ENCODE measurements at regions not wholly inside any gene's neighbourhood (a gene's known extent, or its start where the extent isn't known, plus 50 kb on each side); places are given as distances from the start of the nearest gene placed in this dataset.

GRCh38 chr1:101088431-101088830 is 62.8 kb upstream of the DPH5 start:
- H3K9me2 ChIP-seq (replicated peaks; ENCODE audit: insufficient read depth, low read length) = no peaks in the 10 kb centered on the region
- H3K27ac ChIP-seq (ENCODE audit: low read length) = no peak overlapping the region
- no peak overlapping the region for H2AFZ ChIP-seq (ENCODE audit: low read length)
- no peaks in the 10 kb centered on the region for H3K27me3 ChIP-seq (ENCODE audit: low read length)
- H3K36me3 ChIP-seq (ENCODE audit: insufficient read depth, low read length) = no peaks in the 10 kb centered on the region
- no peaks in the 10 kb centered on the region for H3K79me2 ChIP-seq (ENCODE audit: low read length)
- peak; percentile 47 for DNase-seq
- H3K4me1 ChIP-seq (ENCODE audit: low read length) = no peaks in the 10 kb centered on the region
- no peak overlapping the region for H3K4me3 ChIP-seq (ENCODE audit: low read length)
- no peak overlapping the region for H3K4me2 ChIP-seq (ENCODE audit: low read depth, low read length, poor library complexity, severe bottlenecking)
- no peak overlapping the region for H3K9ac ChIP-seq (ENCODE audit: low read length)
- no peaks in the 10 kb centered on the region for H4K20me1 ChIP-seq (ENCODE audit: insufficient read depth, low read depth, low read length)
- H3K9me3 ChIP-seq (ENCODE audit: low read length) = no peaks in the 10 kb centered on the region

GRCh38 chr1:101086783-101087182 is 61.2 kb upstream of the DPH5 start:
- no peaks in the 10 kb centered on the region for H3K27me3 ChIP-seq (ENCODE audit: low read length)
- no peak for DNase-seq
- H3K4me3 ChIP-seq (ENCODE audit: low read length) = no peak overlapping the region
- H2AFZ ChIP-seq (ENCODE audit: low read length) = no peak overlapping the region
- no peaks in the 10 kb centered on the region for H4K20me1 ChIP-seq (ENCODE audit: insufficient read depth, low read depth, low read length)
- no peaks in the 10 kb centered on the region for H3K36me3 ChIP-seq (ENCODE audit: insufficient read depth, low read length)
- no peak overlapping the region for H3K9ac ChIP-seq (ENCODE audit: low read length)
- no peaks in the 10 kb centered on the region for H3K79me2 ChIP-seq (ENCODE audit: low read length)
- no peaks in the 10 kb centered on the region for H3K9me2 ChIP-seq (replicated peaks; ENCODE audit: insufficient read depth, low read length)
- no peaks in the 10 kb centered on the region for H3K4me1 ChIP-seq (ENCODE audit: low read length)
- no peaks in the 10 kb centered on the region for H3K9me3 ChIP-seq (ENCODE audit: low read length)
- no peak overlapping the region for H3K4me2 ChIP-seq (ENCODE audit: low read depth, low read length, poor library complexity, severe bottlenecking)
- H3K27ac ChIP-seq (ENCODE audit: low read length) = no peak overlapping the region

DNA sequence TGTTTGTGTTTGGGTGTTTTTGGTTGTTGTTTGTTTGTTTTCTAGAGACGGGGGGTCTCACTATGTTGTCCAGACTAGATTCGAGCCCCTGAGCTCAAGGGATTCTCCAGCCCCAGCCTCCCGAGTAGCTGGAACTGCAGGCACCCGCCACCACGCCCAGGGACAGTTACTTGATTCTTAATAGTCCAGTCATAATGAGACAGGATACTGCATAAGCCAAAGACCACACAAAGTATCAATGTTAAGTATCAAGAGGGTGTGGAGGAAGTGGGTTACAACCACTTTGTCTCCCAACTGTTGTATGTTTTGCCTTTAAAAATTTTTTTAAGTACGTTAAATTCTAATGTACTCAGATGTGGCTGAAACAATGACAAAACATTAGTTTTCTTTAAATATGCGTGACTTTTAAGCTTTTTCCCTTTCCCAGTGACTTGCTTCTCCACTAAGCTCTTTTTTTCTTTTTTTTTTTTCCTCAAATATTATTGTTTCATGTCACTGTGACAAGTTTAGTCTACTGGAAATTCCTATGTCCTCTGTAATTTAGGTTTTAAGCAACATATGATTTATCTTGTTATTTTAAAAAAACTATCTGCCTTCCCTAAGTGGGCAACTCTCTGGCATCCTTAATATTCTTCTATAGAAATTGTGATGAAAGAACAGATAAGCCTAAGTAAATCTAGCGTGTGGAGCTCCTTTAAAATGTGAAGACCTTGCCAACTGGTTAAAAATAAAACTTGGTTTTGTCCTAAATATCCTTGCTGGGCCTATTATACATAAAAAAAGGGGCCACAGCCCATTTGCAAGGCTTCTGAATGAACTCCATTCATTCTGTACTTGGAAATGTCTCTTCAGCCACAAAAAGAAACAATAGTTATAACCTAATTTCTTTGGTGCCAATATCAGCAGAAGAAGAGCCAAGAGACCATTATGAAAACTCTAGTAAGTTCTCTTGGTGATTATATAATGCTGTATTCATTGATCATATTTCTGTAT is 56.2 kb upstream of the DPH5 start:
- Histone ChIP-seq H3K4me2 (ENCODE audit: low read depth, low read length, poor library complexity, severe bottlenecking) (no peak overlapping the region), H3K79me2 (ENCODE audit: low read length) (no peaks in the 10 kb centered on the region), H3K9me2 (replicated peaks; ENCODE audit: insufficient read depth, low read length) (no peaks in the 10 kb centered on the region), H3K9ac (ENCODE audit: low read length) (no peak overlapping the region), H4K20me1 (ENCODE audit: insufficient read depth, low read depth, low read length) (no peaks in the 10 kb centered on the region), H3K9me3 (ENCODE audit: low read length) (no peaks in the 10 kb centered on the region), H2AFZ (ENCODE audit: low read length) (no peak overlapping the region), H3K27me3 (ENCODE audit: low read length) (no peaks in the 10 kb centered on the region), H3K4me3 (ENCODE audit: low read length) (no peak overlapping the region), H3K36me3 (ENCODE audit: insufficient read depth, low read length) (no peaks in the 10 kb centered on the region), H3K4me1 (ENCODE audit: low read length) (no peaks in the 10 kb centered on the region), H3K27ac (ENCODE audit: low read length) (no peak overlapping the region)
- DNase-seq = no peak

DNA sequence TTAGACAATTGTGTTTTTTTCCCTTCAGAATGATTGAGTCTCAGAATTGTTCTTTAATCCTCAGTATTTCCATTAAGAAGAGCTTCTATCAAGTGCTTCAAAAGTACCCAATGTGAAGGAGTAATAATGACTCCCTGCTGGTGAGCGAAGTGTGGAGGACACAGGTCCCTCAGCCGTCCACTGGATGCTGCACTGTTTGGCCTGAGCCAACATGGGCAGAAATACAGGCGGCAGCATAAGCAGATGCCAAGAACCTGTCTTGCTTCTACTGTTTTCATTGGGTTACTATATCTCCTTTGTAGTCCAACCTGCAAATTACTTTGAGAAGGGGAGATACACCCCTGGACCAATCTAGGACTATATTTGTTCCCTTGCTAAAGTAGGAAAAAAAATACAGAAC is 55.3 kb upstream of the DPH5 start:
- Histone ChIP-seq H4K20me1 (ENCODE audit: insufficient read depth, low read depth, low read length) (no peaks in the 10 kb centered on the region), H3K27me3 (ENCODE audit: low read length) (no peaks in the 10 kb centered on the region), H3K36me3 (ENCODE audit: insufficient read depth, low read length) (no peaks in the 10 kb centered on the region), H3K9me3 (ENCODE audit: low read length) (no peaks in the 10 kb centered on the region), H3K4me1 (ENCODE audit: low read length) (no peaks in the 10 kb centered on the region), H3K4me2 (ENCODE audit: low read depth, low read length, poor library complexity, severe bottlenecking) (no peak overlapping the region), H3K79me2 (ENCODE audit: low read length) (no peaks in the 10 kb centered on the region), H3K4me3 (ENCODE audit: low read length) (no peak overlapping the region), H3K9me2 (replicated peaks; ENCODE audit: insufficient read depth, low read length) (no peaks in the 10 kb centered on the region), H3K9ac (ENCODE audit: low read length) (no peak overlapping the region), H3K27ac (ENCODE audit: low read length) (no peak overlapping the region), H2AFZ (ENCODE audit: low read length) (no peak overlapping the region)
- no peak for DNase-seq

- Histone ChIP-seq H3K4me3 (ENCODE audit: low read length) (no peak overlapping the region), H3K79me2 (ENCODE audit: low read length) (no peaks in the 10 kb centered on the region), H3K4me1 (ENCODE audit: low read length) (0 out of 2 replicates have a peak, but pooled peaks cover 2% of the 10 kb centered on the region), H4K20me1 (ENCODE audit: insufficient read depth, low read depth, low read length) (no peaks in the 10 kb centered on the region), H3K9me3 (ENCODE audit: low read length) (no peaks in the 10 kb centered on the region), H3K27ac (ENCODE audit: low read length) (no peak overlapping the region), H3K36me3 (ENCODE audit: insufficient read depth, low read length) (no peaks in the 10 kb centered on the region), H2AFZ (ENCODE audit: low read length) (no peak overlapping the region), H3K4me2 (ENCODE audit: low read depth, low read length, poor library complexity, severe bottlenecking) (no peak overlapping the region), H3K9me2 (replicated peaks; ENCODE audit: insufficient read depth, low read length) (no peaks in the 10 kb centered on the region), H3K27me3 (ENCODE audit: low read length) (no peaks in the 10 kb centered on the region), H3K9ac (ENCODE audit: low read length) (no peak overlapping the region)
- no peak for DNase-seq
Observed at GRCh38 chr1:101079341-101079740, 53.8 kb upstream of the DPH5 start.

DNA sequence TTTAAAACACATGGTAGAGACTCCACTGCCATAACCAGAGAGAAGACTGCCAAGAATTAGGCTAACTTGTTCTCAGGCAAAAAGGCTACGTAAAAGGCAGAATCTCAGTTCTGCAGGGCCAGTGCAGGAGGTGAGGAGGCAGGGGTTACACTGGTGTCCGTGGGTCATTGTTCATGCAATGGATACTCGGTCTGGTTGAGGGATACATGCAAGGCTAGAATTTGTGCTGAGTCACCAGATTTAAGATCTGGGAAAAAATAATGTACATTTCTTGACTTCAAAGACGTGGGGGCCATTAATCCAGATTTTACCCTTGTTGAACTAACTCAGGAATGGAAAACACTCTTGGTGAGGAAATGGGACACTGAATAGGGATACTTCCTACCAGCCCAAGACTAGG is 52.3 kb upstream of the DPH5 start:
- Histone ChIP-seq H3K27ac (ENCODE audit: low read length) (no peak overlapping the region), H3K4me3 (ENCODE audit: low read length) (no peak overlapping the region), H3K9me3 (ENCODE audit: low read length) (no peaks in the 10 kb centered on the region), H3K27me3 (ENCODE audit: low read length) (no peaks in the 10 kb centered on the region), H2AFZ (ENCODE audit: low read length) (no peak overlapping the region), H3K4me1 (ENCODE audit: low read length) (0 out of 2 replicates have a peak, but pooled peaks cover 2% of the 10 kb centered on the region), H4K20me1 (ENCODE audit: insufficient read depth, low read depth, low read length) (no peaks in the 10 kb centered on the region), H3K36me3 (ENCODE audit: insufficient read depth, low read length) (no peaks in the 10 kb centered on the region), H3K9me2 (replicated peaks; ENCODE audit: insufficient read depth, low read length) (no peaks in the 10 kb centered on the region), H3K4me2 (ENCODE audit: low read depth, low read length, poor library complexity, severe bottlenecking) (no peak overlapping the region), H3K9ac (ENCODE audit: low read length) (no peak overlapping the region), H3K79me2 (ENCODE audit: low read length) (no peaks in the 10 kb centered on the region)
- no peak for DNase-seq

DNA sequence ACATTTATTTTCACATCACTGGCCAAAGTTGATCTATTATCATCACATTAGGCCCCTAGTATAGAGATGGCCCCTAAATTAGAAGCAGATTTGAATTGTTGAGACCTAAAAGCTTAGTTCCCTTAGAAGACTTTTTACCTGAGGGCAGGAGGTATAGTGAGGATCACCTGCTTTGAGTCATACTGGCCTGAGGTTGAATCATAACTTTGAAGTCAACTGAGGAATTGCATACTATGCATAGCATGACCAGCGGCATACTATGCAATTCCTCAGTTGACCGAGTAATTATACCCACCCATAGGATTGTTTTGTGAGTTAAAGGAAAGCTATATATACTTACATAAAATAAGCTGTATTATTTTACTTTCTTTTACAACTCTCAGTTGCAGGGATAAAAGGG is 50.3 kb upstream of the DPH5 start:
- H3K4me2 ChIP-seq (ENCODE audit: low read depth, low read length, poor library complexity, severe bottlenecking) = no peak overlapping the region

More for the DNA sequence above, 50.3 kb upstream of the DPH5 start:
- Histone ChIP-seq H3K9me2 (replicated peaks; ENCODE audit: insufficient read depth, low read length) (no peaks in the 10 kb centered on the region), H3K9ac (ENCODE audit: low read length) (no peak overlapping the region), H3K27me3 (ENCODE audit: low read length) (no peaks in the 10 kb centered on the region), H3K79me2 (ENCODE audit: low read length) (no peaks in the 10 kb centered on the region), H3K4me1 (ENCODE audit: low read length) (0 out of 2 replicates have a peak, but pooled peaks cover 2% of the 10 kb centered on the region), H4K20me1 (ENCODE audit: insufficient read depth, low read depth, low read length) (0 out of 2 replicates have a peak, but pooled peaks cover 3% of the 10 kb centered on the region), H3K36me3 (ENCODE audit: insufficient read depth, low read length) (no peaks in the 10 kb centered on the region), H3K27ac (ENCODE audit: low read length) (no peak overlapping the region), H2AFZ (ENCODE audit: low read length) (no peak overlapping the region), H3K9me3 (ENCODE audit: low read length) (no peaks in the 10 kb centered on the region), H3K4me3 (ENCODE audit: low read length) (no peak overlapping the region)
- DNase-seq = no peak
